ENCODE measurements at regions not wholly inside any gene's neighbourhood (a gene's known extent, or its start where the extent isn't known, plus 50 kb on each side); places are given as distances from the start of the nearest gene placed in this dataset.
"Not testable (repeated sequence)": the region's sequence is repeated elsewhere in the genome, so short reads cannot be mapped to it uniquely, and the experiment has no call there.

- not testable (repeated sequence) for TF ChIP-seq EZH2, CTCF, EZH2phosphoT487 (IDR thresholded peaks at IDR 0.05)
Observed at GRCh38 chr11:3493152-3493551, 114.2 kb upstream of the ZNF195 start.
